Neural cell (in vitro differentiated cells): ENCODE measurements at regions not wholly inside any gene's neighbourhood (a gene's known extent, or its start where the extent isn't known, plus 50 kb on each side); places are given as distances from the start of the nearest gene placed in this dataset.

Experiments used
- EZH2 ChIP-seq: fragments of 200-600, 300-800 bp; shearing (Covaris generic), sonication (generic); IDR thresholded peaks from 2 replicates; pipeline ENCODE4 v1.6.1; 2014; ENCODE audit warnings: antibody characterized with exemption, low read length, borderline replicate concordance, mild to moderate bottlenecking; ENCODE audit not compliant: insufficient read depth, poor library complexity, severe bottlenecking
- POLR2AphosphoS5 ChIP-seq: IDR thresholded peaks from 2 replicates; pipeline ENCODE4 v1.6.1; 2012
- TF ChIP-seq, protein P1 (sequence below): fragments of 450-650 bp; IDR thresholded peaks from 2 replicates; pipeline ENCODE4 v1.5.1; 2014; ENCODE audit warnings: antibody characterized with exemption, mild to moderate bottlenecking, moderate library complexity; ENCODE audit not compliant: poor library complexity, severe bottlenecking

DNA sequence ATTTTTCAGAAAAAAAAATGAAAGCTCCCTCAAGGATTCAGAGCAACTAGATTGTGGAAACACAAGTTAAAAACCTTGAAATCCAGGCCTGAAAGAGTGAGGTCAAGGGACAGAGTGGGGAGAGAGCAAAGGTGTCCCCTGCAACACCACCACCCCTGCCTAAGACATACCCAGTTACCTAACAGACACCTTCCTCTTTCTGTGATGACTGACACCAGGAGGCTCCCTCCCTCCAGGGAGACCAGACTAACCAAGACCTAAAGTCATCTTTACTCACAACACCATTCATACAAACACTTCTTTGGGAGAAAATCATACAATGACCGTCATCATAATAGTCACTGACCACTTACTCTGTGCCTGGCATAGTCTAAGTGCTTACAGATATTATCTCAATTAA lies 151.8 kb upstream of the NABP1 start:
- TF ChIP-seq EZH2 (no peak), POLR2AphosphoS5 (no peak)
- TF ChIP-seq, protein P1, sequence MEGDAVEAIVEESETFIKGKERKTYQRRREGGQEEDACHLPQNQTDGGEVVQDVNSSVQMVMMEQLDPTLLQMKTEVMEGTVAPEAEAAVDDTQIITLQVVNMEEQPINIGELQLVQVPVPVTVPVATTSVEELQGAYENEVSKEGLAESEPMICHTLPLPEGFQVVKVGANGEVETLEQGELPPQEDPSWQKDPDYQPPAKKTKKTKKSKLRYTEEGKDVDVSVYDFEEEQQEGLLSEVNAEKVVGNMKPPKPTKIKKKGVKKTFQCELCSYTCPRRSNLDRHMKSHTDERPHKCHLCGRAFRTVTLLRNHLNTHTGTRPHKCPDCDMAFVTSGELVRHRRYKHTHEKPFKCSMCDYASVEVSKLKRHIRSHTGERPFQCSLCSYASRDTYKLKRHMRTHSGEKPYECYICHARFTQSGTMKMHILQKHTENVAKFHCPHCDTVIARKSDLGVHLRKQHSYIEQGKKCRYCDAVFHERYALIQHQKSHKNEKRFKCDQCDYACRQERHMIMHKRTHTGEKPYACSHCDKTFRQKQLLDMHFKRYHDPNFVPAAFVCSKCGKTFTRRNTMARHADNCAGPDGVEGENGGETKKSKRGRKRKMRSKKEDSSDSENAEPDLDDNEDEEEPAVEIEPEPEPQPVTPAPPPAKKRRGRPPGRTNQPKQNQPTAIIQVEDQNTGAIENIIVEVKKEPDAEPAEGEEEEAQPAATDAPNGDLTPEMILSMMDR, result no peak
